Effector memory CD4-positive, alpha-beta T cell (primary cell): ENCODE measurements at regions not wholly inside any gene's neighbourhood (a gene's known extent, or its start where the extent isn't known, plus 50 kb on each side); places are given as distances from the start of the nearest gene placed in this dataset.

Experiments
- DNase-seq, 3 donors: peaks; one replicate each; pipeline ENCODE4 v3.0.0-alpha.2; 2020
- H3K27ac ChIP-seq: 2 replicates; pipeline ENCODE4 v1.7.0; 2013; ENCODE audit warnings: mild to moderate bottlenecking, low read length, moderate library complexity; ENCODE audit not compliant: insufficient read depth, poor library complexity, severe bottlenecking
- H3K27me3 ChIP-seq: replicated peaks from 2 replicates; pipeline ENCODE4 v1.7.0; 2013; ENCODE audit warnings: mild to moderate bottlenecking, low read length; ENCODE audit not compliant: insufficient read depth, control insufficient read depth, poor library complexity, severe bottlenecking
- H3K36me3 ChIP-seq: 2 replicates; pipeline ENCODE4 v1.7.0; 2013; ENCODE audit warnings: mild to moderate bottlenecking, low read length, moderate library complexity; ENCODE audit not compliant: control insufficient read depth, insufficient read depth
- H3K4me1 ChIP-seq: 2 replicates; pipeline ENCODE4 v1.7.0; 2013; ENCODE audit warnings: low read length, mild to moderate bottlenecking; ENCODE audit not compliant: control insufficient read depth, insufficient read depth, poor library complexity, severe bottlenecking
- H3K4me3 ChIP-seq: 2 replicates; pipeline ENCODE4 v1.7.0; 2013; ENCODE audit warnings: low read length, low read depth, mild to moderate bottlenecking; ENCODE audit not compliant: insufficient read depth, poor library complexity, severe bottlenecking
- H3K9me3 ChIP-seq: 2 replicates; pipeline ENCODE4 v1.7.0; 2013; ENCODE audit warnings: mild to moderate bottlenecking, low read length, moderate library complexity; ENCODE audit not compliant: control insufficient read depth

DNA sequence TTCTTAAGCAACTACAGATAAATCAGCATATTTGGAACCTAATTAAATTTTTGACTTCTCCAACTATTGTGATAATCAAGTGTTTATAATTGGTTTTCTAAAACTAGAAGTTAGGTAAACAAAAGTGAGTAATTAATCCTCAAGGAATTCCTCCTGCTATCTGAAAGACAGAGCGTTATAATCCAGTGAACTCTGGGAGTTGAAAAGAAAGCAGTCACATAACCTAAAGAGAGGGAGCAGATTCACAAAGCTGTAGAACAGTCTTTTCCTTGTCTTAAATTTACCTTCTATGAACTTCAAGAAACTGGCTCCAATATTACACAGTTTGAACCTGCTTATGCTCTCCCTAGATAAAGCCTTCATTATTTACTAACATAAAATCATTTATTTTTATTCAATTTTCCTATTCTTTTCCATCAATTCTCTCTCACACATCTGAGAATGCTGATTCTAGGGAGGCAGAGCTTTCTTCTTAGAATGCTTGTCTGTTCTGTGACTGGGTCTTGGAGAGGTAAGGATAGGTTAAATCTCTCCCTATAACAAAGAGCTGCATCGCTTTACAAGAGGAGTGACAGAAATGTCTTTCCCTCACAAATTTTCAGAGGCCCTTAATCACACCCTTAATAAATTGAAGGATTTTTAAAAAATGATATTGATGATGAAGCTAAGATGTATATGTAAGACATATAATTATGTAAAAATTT is 132.8 kb downstream of the TUSC7 start:
- DNase-seq = no peak

DNA sequence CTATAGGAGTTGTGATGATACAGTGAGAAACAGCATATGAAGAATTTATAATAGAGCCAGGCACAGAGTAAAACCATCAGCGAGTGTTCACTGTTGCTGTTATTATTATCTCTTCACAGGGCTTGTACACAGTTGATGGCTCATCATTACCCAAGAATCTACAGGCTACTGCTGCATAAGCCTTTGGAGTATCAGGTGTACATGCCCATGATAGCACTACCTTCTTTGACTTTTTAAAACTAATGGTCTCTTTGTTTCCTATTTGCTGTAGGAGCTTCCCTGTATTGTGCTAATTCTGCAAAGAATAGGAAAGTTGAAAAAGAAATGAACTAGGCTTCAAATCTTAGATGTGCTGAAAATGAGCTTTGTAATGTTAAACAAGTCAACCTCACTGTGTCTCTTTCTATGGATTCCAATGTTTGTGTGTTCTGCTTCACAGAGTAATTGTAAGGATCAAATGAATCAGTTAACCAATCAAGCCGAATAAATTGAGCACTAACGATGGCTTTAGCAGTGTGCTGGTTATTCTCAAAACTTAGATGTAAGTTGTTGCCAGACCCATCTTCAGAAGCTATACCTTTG is 138.8 kb downstream of the TUSC7 start:
- Histone ChIP-seq H3K4me3 (no peak overlapping the region), H3K27ac (no peak overlapping the region), H3K9me3 (no peaks in the 10 kb centered on the region), H3K4me1 (no peaks in the 10 kb centered on the region), H3K27me3 (no peaks in the 10 kb centered on the region), H3K36me3 (no peaks in the 10 kb centered on the region)
- DNase-seq = no peak

More for the DNA sequence above, 132.8 kb downstream of the TUSC7 start:
- Histone ChIP-seq H3K4me1 (no peaks in the 10 kb centered on the region), H3K4me3 (no peak overlapping the region), H3K36me3 (no peaks in the 10 kb centered on the region), H3K27me3 (no peaks in the 10 kb centered on the region), H3K27ac (no peak overlapping the region), H3K9me3 (no peaks in the 10 kb centered on the region)

DNA sequence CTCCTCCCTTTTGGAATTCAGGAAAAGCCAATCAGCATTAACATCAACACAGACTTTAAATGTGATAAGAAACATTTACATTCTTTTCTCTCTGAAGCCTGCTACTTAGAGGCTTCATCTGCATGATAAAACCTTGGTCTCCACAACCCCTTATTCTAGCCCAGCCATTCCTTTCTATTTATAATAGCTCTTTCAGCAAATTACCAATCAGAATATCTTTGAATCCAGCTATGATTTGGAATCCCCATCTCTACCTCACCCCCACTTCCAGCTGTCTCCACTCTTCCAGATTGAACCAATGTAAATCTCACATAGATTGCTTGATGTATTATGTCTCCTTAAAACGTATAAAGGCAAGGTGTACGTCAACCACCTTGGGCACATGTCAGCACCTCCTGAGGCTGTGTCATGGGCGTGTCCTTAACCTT is 139.7 kb downstream of the TUSC7 start:
- no peaks in the 10 kb centered on the region for H3K9me3 ChIP-seq
- H3K4me3 ChIP-seq = no peak overlapping the region
- no peak overlapping the region for H3K27ac ChIP-seq
- no peak for DNase-seq
- H3K4me1 ChIP-seq = no peaks in the 10 kb centered on the region
- no peaks in the 10 kb centered on the region for H3K36me3 ChIP-seq
- H3K27me3 ChIP-seq = no peaks in the 10 kb centered on the region

DNA sequence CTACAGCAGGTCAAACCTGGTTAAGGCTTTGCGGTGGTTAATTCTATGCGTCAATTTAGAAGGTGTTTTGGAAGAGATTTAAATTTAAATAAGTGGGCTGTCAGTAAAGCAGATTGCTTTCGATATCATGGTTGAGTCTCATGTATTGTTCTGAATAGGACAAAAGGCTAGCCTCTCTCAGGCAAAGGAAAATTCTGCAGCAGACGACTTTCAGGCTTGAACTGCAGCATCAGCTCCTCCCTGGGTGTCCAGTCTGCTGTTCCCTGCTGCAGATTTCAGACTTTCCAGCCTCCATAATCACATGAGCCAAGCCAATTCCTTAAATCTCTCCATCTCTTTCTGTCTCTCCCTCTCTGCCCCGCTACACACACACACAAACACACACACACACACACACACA is 143.2 kb downstream of the TUSC7 start:
- H3K4me3 ChIP-seq = no peak overlapping the region
- no peaks in the 10 kb centered on the region for H3K27me3 ChIP-seq
- no peaks in the 10 kb centered on the region for H3K36me3 ChIP-seq
- no peak for DNase-seq
- H3K9me3 ChIP-seq = no peaks in the 10 kb centered on the region
- H3K4me1 ChIP-seq = no peaks in the 10 kb centered on the region
- H3K27ac ChIP-seq = no peak overlapping the region

DNA sequence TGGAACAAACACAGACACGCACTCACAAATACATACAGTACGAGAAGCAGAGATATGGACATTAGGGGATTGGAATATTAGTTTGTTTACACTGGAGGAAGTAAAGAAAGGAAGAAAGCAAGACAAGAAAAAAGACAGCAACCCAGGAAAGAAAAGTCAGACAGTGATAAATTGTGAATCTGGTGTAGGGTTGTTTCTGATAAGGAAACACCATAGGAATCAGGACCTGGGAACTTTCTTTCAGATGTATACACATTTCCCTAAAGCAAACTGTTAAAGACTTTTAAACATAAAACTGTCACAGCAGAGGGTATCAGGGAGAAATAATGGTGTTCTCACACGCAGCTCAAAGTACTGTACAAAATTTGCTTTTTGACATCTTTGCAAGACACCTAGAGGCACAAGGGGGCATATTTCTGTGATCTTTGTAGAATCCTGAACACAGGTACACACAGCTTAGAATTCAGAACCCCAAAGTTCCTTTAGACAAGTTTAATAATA is 153.7 kb downstream of the TUSC7 start:
- DNase-seq = no peak
- Histone ChIP-seq H3K36me3 (no peaks in the 10 kb centered on the region), H3K27me3 (no peaks in the 10 kb centered on the region), H3K4me3 (no peak overlapping the region), H3K9me3 (no peaks in the 10 kb centered on the region), H3K4me1 (no peaks in the 10 kb centered on the region), H3K27ac (no peak overlapping the region)

DNA sequence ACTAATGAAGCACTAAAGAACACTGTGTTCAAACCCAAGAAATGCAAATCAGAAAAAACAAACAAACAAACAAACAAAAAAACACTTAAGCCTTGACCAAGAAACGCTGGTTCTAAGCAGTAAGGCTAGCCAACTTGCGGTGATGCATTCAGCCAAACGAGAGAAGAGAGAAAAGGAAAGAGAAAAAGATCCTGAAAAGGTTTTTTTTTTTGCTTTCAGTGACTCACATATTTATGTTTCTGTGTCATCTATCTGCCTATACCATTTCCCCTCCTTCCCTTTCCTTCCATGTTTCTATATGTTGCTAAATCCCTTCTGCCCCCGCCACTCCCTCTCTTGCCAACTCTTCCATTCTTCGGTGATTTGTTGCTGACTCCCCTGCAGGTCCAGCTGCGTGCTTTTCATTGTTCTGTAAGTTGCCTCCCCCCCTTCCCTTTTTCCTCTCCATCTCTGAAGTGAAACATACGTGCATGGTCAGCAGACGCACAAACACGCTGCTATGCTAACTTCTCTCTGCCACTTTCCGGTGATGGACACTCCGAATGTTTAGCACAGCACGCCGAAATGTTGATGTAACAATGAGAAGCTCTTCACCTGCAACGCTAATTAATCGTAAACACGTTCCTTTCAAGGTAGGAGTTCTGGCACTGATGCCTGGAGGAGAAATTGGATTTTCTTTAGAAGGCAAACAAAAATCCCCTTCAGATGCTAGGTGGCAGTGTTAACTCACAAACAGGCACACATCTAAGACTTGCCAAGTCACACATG is 154.4 kb downstream of the TUSC7 start:
- DNase-seq = no peak
- no peaks in the 10 kb centered on the region for H3K36me3 ChIP-seq
- no peaks in the 10 kb centered on the region for H3K27me3 ChIP-seq
- H3K4me1 ChIP-seq = no peaks in the 10 kb centered on the region
- H3K4me3 ChIP-seq = no peak overlapping the region
- no peak overlapping the region for H3K27ac ChIP-seq
- no peaks in the 10 kb centered on the region for H3K9me3 ChIP-seq

DNA sequence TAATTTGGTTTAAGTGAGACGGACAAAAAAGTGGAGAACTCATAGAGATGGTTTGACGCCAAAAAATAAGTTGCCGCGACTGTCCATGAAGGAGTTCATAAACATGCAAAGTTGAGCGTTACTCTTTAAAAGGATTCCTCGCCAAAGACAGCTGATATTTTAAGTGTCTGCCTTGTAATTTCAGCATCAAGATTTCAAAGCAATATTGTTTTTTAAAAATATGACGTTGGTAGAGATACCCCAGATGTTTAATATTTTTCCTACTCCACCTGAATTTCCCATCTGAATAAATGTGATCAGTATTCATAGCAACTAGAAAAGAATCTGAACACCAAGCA is 155.0 kb downstream of the TUSC7 start:
- no peak for DNase-seq
- Histone ChIP-seq H3K4me1 (no peaks in the 10 kb centered on the region), H3K36me3 (no peaks in the 10 kb centered on the region), H3K4me3 (no peak overlapping the region), H3K9me3 (no peaks in the 10 kb centered on the region), H3K27me3 (no peaks in the 10 kb centered on the region), H3K27ac (no peak overlapping the region)

DNA sequence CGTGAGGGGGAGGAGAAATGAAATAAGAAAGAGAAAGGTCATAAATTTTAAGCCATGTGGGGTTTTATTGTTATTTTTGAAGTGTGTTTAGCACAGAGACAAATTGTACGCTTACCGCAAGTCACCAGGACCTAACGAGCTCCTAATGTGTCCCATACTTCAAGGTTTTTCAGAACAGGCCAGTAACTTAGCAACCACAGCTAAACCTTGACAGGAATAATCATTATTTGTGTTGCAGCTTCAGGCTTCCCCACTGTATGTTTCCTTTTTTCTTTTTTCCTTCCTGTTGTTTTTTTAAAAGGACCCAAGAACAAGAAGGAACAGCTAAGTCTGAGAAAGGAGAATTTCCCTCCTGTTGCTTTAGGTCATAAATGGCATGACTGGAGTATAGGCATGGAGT is 160.8 kb downstream of the TUSC7 start:
- H3K36me3 ChIP-seq = no peaks in the 10 kb centered on the region
- H3K27me3 ChIP-seq = no peaks in the 10 kb centered on the region
- H3K4me3 ChIP-seq = no peak overlapping the region
- no peaks in the 10 kb centered on the region for H3K4me1 ChIP-seq
- no peaks in the 10 kb centered on the region for H3K9me3 ChIP-seq
- no peak for DNase-seq
- no peak overlapping the region for H3K27ac ChIP-seq

DNA sequence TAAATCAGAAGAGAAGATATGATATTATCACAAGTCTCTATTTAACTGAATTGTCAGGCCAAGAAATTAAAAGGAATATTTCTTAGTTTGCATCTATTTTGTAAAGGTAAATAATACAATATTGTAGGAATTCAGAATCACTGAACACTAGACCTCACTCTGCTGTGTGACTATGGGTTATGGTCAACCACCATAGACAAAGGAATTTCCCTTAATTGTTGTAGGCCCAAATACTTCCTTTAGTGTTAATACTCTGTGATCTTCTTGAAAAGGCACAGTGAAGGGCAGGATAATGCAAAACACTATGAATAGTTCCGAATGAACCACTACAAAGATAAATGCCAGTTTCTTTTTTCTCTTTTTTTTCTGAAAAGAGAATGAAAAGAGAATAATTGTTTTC is 162.3 kb downstream of the TUSC7 start:
- H3K4me1 ChIP-seq = no peaks in the 10 kb centered on the region

DNA sequence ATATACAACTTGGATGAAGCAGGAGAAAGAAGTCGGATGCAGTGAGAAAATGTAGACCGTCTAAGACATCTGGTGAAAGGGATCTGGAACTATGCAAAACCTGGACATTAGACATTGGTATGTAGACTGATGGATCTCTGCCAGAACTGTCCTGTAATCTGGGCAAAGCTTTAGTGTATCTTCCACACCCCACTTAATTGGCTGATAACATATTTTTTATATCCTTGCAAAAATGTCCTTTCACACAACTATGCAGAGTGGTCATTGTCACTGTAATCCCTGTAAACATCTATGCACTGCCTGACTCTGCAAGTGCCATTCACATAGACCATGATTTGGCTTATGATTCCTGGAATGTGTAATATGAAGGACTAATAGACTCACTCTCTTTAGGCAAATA is 163.1 kb downstream of the TUSC7 start:
- H3K27ac ChIP-seq = no peak overlapping the region
- no peaks in the 10 kb centered on the region for H3K4me1 ChIP-seq
- no peaks in the 10 kb centered on the region for H3K27me3 ChIP-seq
- H3K4me3 ChIP-seq = no peak overlapping the region
- no peak for DNase-seq
- H3K36me3 ChIP-seq = no peaks in the 10 kb centered on the region
- no peaks in the 10 kb centered on the region for H3K9me3 ChIP-seq

More for the DNA sequence above, 162.3 kb downstream of the TUSC7 start:
- DNase-seq = no peak
- Histone ChIP-seq H3K36me3 (no peaks in the 10 kb centered on the region), H3K27ac (no peak overlapping the region), H3K27me3 (no peaks in the 10 kb centered on the region), H3K4me3 (no peak overlapping the region), H3K9me3 (no peaks in the 10 kb centered on the region)
